ENCODE measurements at regions not wholly inside any gene's neighbourhood (a gene's known extent, or its start where the extent isn't known, plus 50 kb on each side); places are given as distances from the start of the nearest gene placed in this dataset.
A peak's percentile ranks its signal among the peaks of the same experiment; 100 is the strongest.
"Not testable (repeated sequence)": the region's sequence is repeated elsewhere in the genome, so short reads cannot be mapped to it uniquely, and the experiment has no call there.

- Mint-ChIP-seq H3K4me1 (no peaks in the 10 kb centered on the region), H3K36me3 (no peaks in the 10 kb centered on the region), H3K27me3 (no peaks in the 10 kb centered on the region), H3K27ac (no peak overlapping the region), H3K9me3 (peaks cover 3 to 25% (median 17%) of the 10 kb centered on the region in 8 donors), H3K4me3 (peak overlapping the region in 1 of 8 donors; percentile 20)
- H3K36me3 ChIP-seq (ENCODE audit: insufficient read depth, low read length) = no peaks in the 10 kb centered on the region
- no peak overlapping the region for H3K4me3 ChIP-seq (ENCODE audit: low read length in 2 of 2)
- no peaks in the 10 kb centered on the region for H3K9me3 ChIP-seq (ENCODE audit: control insufficient read depth in 1 of 2, low read length in 2 of 2)
- intact Hi-C loops (cut with micrococcal nuclease) = no loop called here
- DNase-seq = no peak
- H3K27me3 ChIP-seq (ENCODE audit: insufficient read depth, low read length) = no peaks in the 10 kb centered on the region
- ChIA-PET CTCF (ENCODE audit: partially characterized antibody) (no interaction called here), POLR2A (ENCODE audit: partially characterized antibody) (no interaction called here)
- no peaks in the 10 kb centered on the region for H3K4me1 ChIP-seq (ENCODE audit: insufficient read depth, low read length)
- H3K27ac ChIP-seq (ENCODE audit: low read depth, low read length) = no peak overlapping the region
Observed at GRCh38 chr6:91213229-91213901, 626.5 kb upstream of the MAP3K7 start.

GRCh38 chr6:91198588-91199255 lies 611.9 kb upstream of the MAP3K7 start:
- Mint-ChIP-seq H3K4me1 (no peaks in the 10 kb centered on the region), H3K27ac (no peak overlapping the region), H3K36me3 (no peaks in the 10 kb centered on the region), H3K9me3 (peaks cover 0 to 2% (median 0%) of the 10 kb centered on the region in 8 donors), H3K4me3 (no peak overlapping the region), H3K27me3 (no peaks in the 10 kb centered on the region)
- Histone ChIP-seq H3K4me3 (ENCODE audit: low read length in 2 of 2) (no peak overlapping the region), H3K4me1 (ENCODE audit: insufficient read depth, low read length) (no peaks in the 10 kb centered on the region), H3K9me3 (ENCODE audit: control insufficient read depth in 1 of 2, low read length in 2 of 2) (no peaks in the 10 kb centered on the region), H3K27me3 (ENCODE audit: insufficient read depth, low read length) (no peaks in the 10 kb centered on the region), H3K36me3 (ENCODE audit: insufficient read depth, low read length) (no peaks in the 10 kb centered on the region), H3K27ac (ENCODE audit: low read depth, low read length) (no peak overlapping the region)
- ChIA-PET POLR2A (ENCODE audit: partially characterized antibody) (no interaction called here), CTCF (ENCODE audit: partially characterized antibody) (no interaction called here)
- intact Hi-C loops (cut with micrococcal nuclease) = no loop called here
- DNase-seq = no peak

DNA sequence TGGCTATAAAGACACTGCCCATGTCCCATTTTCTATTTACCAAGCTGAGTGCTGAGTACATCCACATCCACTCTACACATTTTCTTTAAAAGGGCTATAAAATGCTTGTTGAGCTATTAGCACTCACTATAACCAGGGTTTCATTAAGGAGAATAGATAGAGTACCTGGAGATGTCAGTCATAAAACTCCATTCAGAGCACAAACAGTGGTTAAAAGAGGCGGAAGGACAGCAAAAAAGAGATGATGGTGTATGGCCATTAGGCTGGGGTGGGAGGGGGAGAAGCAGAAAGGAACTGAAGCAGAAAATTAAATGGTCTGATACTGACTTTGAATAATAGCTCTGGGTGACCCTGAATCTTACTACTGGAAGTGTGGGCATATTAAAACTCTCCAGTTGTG lies 609.9 kb upstream of the MAP3K7 start:
- Mint-ChIP-seq H3K27ac (no peak overlapping the region), H3K4me3 (no peak overlapping the region), H3K27me3 (no peaks in the 10 kb centered on the region), H3K4me1 (no peaks in the 10 kb centered on the region), H3K36me3 (no peaks in the 10 kb centered on the region), H3K9me3 (peaks cover 0 to 2% (median 0%) of the 10 kb centered on the region in 8 donors)
- no peak overlapping the region for H3K4me3 ChIP-seq (ENCODE audit: low read length in 2 of 2)
- ChIA-PET POLR2A (ENCODE audit: partially characterized antibody) (no interaction called here), CTCF (ENCODE audit: partially characterized antibody) (no interaction called here)
- no peaks in the 10 kb centered on the region for H3K9me3 ChIP-seq (ENCODE audit: control insufficient read depth in 1 of 2, low read length in 2 of 2)
- intact Hi-C loops (cut with micrococcal nuclease) = no loop called here
- DNase-seq = no peak
- H3K36me3 ChIP-seq (ENCODE audit: insufficient read depth, low read length) = no peaks in the 10 kb centered on the region
- no peaks in the 10 kb centered on the region for H3K27me3 ChIP-seq (ENCODE audit: insufficient read depth, low read length)
- no peak overlapping the region for H3K27ac ChIP-seq (ENCODE audit: low read depth, low read length)
- no peaks in the 10 kb centered on the region for H3K4me1 ChIP-seq (ENCODE audit: insufficient read depth, low read length)

DNA sequence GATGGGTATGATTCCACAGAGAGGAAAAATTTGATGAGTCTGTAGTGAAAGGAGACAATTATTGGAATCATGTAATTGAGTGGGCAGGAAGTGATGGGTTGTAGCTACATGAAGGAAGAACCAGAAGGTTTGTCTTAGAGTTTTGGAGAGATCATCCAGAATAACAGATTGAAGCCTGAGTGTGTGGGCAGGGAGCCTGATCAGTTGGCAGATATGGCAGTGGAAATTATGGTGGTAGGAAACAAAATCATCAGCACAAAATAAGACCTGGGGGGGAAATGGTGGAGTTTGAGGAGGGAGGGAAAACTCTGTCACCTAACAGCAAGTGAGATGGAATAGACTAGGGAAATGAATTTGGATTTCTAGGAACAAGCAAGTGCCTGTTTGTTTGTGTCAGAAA lies 606.6 kb upstream of the MAP3K7 start:
- ChIA-PET POLR2A (ENCODE audit: partially characterized antibody) (no interaction called here), CTCF (ENCODE audit: partially characterized antibody) (no interaction called here)
- H3K9me3 ChIP-seq (ENCODE audit: control insufficient read depth in 1 of 2, low read length in 2 of 2) = no peaks in the 10 kb centered on the region
- no peaks in the 10 kb centered on the region for H3K36me3 Mint-ChIP-seq
- no peaks in the 10 kb centered on the region for H3K36me3 ChIP-seq (ENCODE audit: insufficient read depth, low read length)
- intact Hi-C loops (cut with micrococcal nuclease) = no loop called here
- H3K4me1 Mint-ChIP-seq = no peaks in the 10 kb centered on the region
- H3K9me3 Mint-ChIP-seq = peaks cover 0 to 8% (median 5%) of the 10 kb centered on the region in 8 donors
- H3K27ac Mint-ChIP-seq = no peak overlapping the region
- H3K27me3 Mint-ChIP-seq = no peaks in the 10 kb centered on the region
- no peak overlapping the region for H3K27ac ChIP-seq (ENCODE audit: low read depth, low read length)
- DNase-seq = no peak
- H3K4me3 ChIP-seq (ENCODE audit: low read length in 2 of 2) = no peak overlapping the region
- no peaks in the 10 kb centered on the region for H3K27me3 ChIP-seq (ENCODE audit: insufficient read depth, low read length)
- H3K4me3 Mint-ChIP-seq = no peak overlapping the region
- H3K4me1 ChIP-seq (ENCODE audit: insufficient read depth, low read length) = no peaks in the 10 kb centered on the region

- CTCF ChIA-PET (ENCODE audit: partially characterized antibody) = interaction anchor here (0.7 kb wide), 1 partner anchor 831 kb away, joined by 3 read pairs; no protein-coding TSS in a partner anchor
- H3K9me3 ChIP-seq (ENCODE audit: control insufficient read depth in 1 of 2, low read length in 2 of 2); H3K27me3 Mint-ChIP-seq; H3K4me1 Mint-ChIP-seq; intact Hi-C loops (cut with micrococcal nuclease); H3K27ac Mint-ChIP-seq; H3K27me3 ChIP-seq (ENCODE audit: insufficient read depth, low read length); H3K4me3 Mint-ChIP-seq; POLR2A ChIA-PET (ENCODE audit: partially characterized antibody); H3K27ac ChIP-seq (ENCODE audit: low read depth, low read length); H3K4me3 ChIP-seq (ENCODE audit: low read length in 2 of 2); H3K36me3 ChIP-seq (ENCODE audit: insufficient read depth, low read length); H3K4me1 ChIP-seq (ENCODE audit: insufficient read depth, low read length); H3K36me3 Mint-ChIP-seq; DNase-seq: not testable (repeated sequence)
- peaks cover 0 to 13% (median 7%) of the 10 kb centered on the region in 8 donors for H3K9me3 Mint-ChIP-seq
Observed at GRCh38 chr6:91190041-91190440, 603.2 kb upstream of the MAP3K7 start.

DNA sequence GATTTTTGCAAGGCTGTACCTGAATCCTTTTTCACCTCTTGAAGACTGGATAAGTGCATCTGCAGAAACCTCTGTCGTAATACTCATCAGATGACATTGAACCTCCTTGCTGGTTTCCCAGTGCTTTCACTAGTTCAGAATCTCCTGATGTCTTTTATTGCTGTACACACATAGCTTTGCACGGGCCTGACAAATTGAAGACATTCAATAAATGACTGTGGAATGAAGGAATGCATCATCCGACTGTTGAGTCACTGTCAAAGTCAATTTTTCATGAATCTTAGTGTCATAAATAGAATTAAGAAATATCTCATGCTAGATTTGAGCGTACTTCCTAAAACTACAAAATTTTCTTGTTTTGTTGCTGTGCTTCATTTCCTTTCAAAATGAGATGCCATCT lies 598.2 kb upstream of the MAP3K7 start:
- Histone ChIP-seq H3K27ac (ENCODE audit: low read depth, low read length) (no peak overlapping the region), H3K4me3 (ENCODE audit: low read length in 2 of 2) (no peak overlapping the region), H3K36me3 (ENCODE audit: insufficient read depth, low read length) (no peaks in the 10 kb centered on the region), H3K9me3 (ENCODE audit: control insufficient read depth in 1 of 2, low read length in 2 of 2) (no peaks in the 10 kb centered on the region), H3K27me3 (ENCODE audit: insufficient read depth, low read length) (no peaks in the 10 kb centered on the region), H3K4me1 (ENCODE audit: insufficient read depth, low read length) (no peaks in the 10 kb centered on the region)
- Mint-ChIP-seq H3K4me1 (no peaks in the 10 kb centered on the region), H3K27ac (no peak overlapping the region), H3K36me3 (no peaks in the 10 kb centered on the region), H3K4me3 (no peak overlapping the region), H3K9me3 (peaks cover 4 to 18% (median 9%) of the 10 kb centered on the region in 8 donors), H3K27me3 (no peaks in the 10 kb centered on the region)
- ChIA-PET CTCF (ENCODE audit: partially characterized antibody) (no interaction called here), POLR2A (ENCODE audit: partially characterized antibody) (no interaction called here)
- intact Hi-C loops (cut with micrococcal nuclease) = no loop called here
- DNase-seq = no peak

- Histone ChIP-seq H3K36me3 (ENCODE audit: insufficient read depth, low read length) (no peaks in the 10 kb centered on the region), H3K9me3 (ENCODE audit: control insufficient read depth in 1 of 2, low read length in 2 of 2) (no peaks in the 10 kb centered on the region), H3K4me1 (ENCODE audit: insufficient read depth, low read length) (no peaks in the 10 kb centered on the region), H3K27me3 (ENCODE audit: insufficient read depth, low read length) (no peaks in the 10 kb centered on the region), H3K27ac (ENCODE audit: low read depth, low read length) (no peak overlapping the region), H3K4me3 (ENCODE audit: low read length in 2 of 2) (no peak overlapping the region)
- Mint-ChIP-seq H3K27me3 (no peaks in the 10 kb centered on the region), H3K27ac (no peak overlapping the region), H3K36me3 (no peaks in the 10 kb centered on the region), H3K4me3 (no peak overlapping the region), H3K9me3 (peaks cover 0 to 12% (median 5%) of the 10 kb centered on the region in 8 donors), H3K4me1 (no peaks in the 10 kb centered on the region)
- no peak for DNase-seq
- intact Hi-C loops (cut with micrococcal nuclease) = no loop called here
- CTCF ChIA-PET (ENCODE audit: partially characterized antibody) = no interaction called here
- POLR2A ChIA-PET (ENCODE audit: partially characterized antibody) = no interaction called here
Observed at GRCh38 chr6:91181416-91181815, 594.5 kb upstream of the MAP3K7 start.
